K562 (cell line): ENCODE measurements at regions not wholly inside any gene's neighbourhood (a gene's known extent, or its start where the extent isn't known, plus 50 kb on each side); places are given as distances from the start of the nearest gene placed in this dataset.

Source experiments
- ATAC-seq: fragments of 200-7000 bp; cut with Tn5 transposase; 3 replicates; pipeline ENCODE4 v1.9.1; 2020; ENCODE audit warnings: moderate library complexity
- BruUV-seq: library from RNA; stranded (reverse); fragments of 400-500 nt; replicated peaks from 2 replicates; lab custom pipeline; 2021; lab: Mats Ljungman, UMichigan
- CTCF ChIA-PET: fragments of 300-600 bp; formaldehyde crosslinking; extraction: SDS; loops from one replicate; lab custom pipeline; 2021; ENCODE audit warnings: low intra/inter-chr PET ratio; lab: Yijun Ruan, JAX
- POLR2A ChIA-PET: fragments of 300-600, 350-650 bp; sonication (Branson Sonifier 250); formaldehyde crosslinking; extraction: SDS; loops from one replicate; lab custom pipeline; 2021; ENCODE audit warnings: antibody characterized with exemption, inconsistent platforms; lab: Yijun Ruan, JAX
- DNase-seq, 4 experiments: peaks; one replicate each; pipeline versions ENCODE4 v3.0.0 to v3.0.0-alpha.2; 2011 to 2018; ENCODE audit warnings: low spot score in 3 of 4, mixed read lengths in 3 of 4; ENCODE audit errors: extremely low read depth in 1 of 4
- FAIRE-seq: peaks from 2 replicates; lab custom pipeline; 2011; peaks lifted over from hg19 to GRCh38; lab: Jason Lieb, UNC
- H2AFZ ChIP-seq: 2 replicates; pipeline ENCODE4 v1.6.0; 2011; ENCODE audit warnings: low read depth, low read length, control low read depth, inconsistent platforms
- H3K27ac ChIP-seq: fragments of 200-600 bp; 3 replicates; pipeline ENCODE4 v1.8.0; 2011; ENCODE audit warnings: low read depth, mild to moderate bottlenecking, control low read depth, inconsistent platforms, low read length, moderate library complexity, mixed read lengths; ENCODE audit errors: extremely low read depth
- H3K27me3 ChIP-seq, 2 experiments: fragments of 300-600 bp in 1 of 2; 2 replicates in 1 of 2; 3 replicates in 1 of 2; pipeline versions ENCODE4 v1.6.0 to v1.8.0; 2011; ENCODE audit warnings: inconsistent platforms in 2 of 2, low read length in 2 of 2, mild to moderate bottlenecking in 1 of 2, mixed read lengths in 1 of 2, moderate library complexity in 1 of 2; ENCODE audit not compliant: control insufficient read depth in 2 of 2, insufficient read depth in 2 of 2
- H3K36me3 ChIP-seq: fragments of 300-600 bp; 3 replicates; pipeline ENCODE4 v1.8.0; 2011; ENCODE audit warnings: mild to moderate bottlenecking, low read length, inconsistent platforms; ENCODE audit not compliant: control insufficient read depth, insufficient read depth
- H3K4me1 ChIP-seq, 2 experiments: fragments of 200-600 bp in 1 of 2; replicated peaks in 1 of 2; 2 replicates in 1 of 2; 3 replicates in 1 of 2; pipeline versions ENCODE4 v1.5.1 to v1.8.0; 2011; ENCODE audit warnings: inconsistent platforms in 2 of 2, low read length in 2 of 2, mild to moderate bottlenecking in 1 of 2, mixed read lengths in 1 of 2, moderate library complexity in 1 of 2; ENCODE audit not compliant: control insufficient read depth in 2 of 2, insufficient read depth in 2 of 2
- H3K4me2 ChIP-seq: 2 replicates; pipeline ENCODE4 v1.6.1; 2011; ENCODE audit warnings: low read length, control low read depth, inconsistent platforms, mixed read lengths; ENCODE audit not compliant: insufficient read depth
- H3K4me3 ChIP-seq: fragments of 200-600 bp; sonication (generic), shearing (Covaris generic); 2 replicates; pipeline ENCODE4 v1.5.1; 2016; ENCODE audit warnings: control low read depth, inconsistent platforms
- H3K79me2 ChIP-seq: fragments of 200-600 bp; 3 replicates; pipeline ENCODE4 v1.8.0; 2011; ENCODE audit warnings: low read length, inconsistent platforms; ENCODE audit not compliant: control insufficient read depth, insufficient read depth
- H3K9ac ChIP-seq, 2 experiments: 2 replicates each; pipeline versions ENCODE4 v1.6.0 to v1.6.1; 2011; ENCODE audit warnings: low read depth in 2 of 2, low read length in 2 of 2, control low read depth in 1 of 2, inconsistent platforms in 1 of 2, mild to moderate bottlenecking in 1 of 2, mixed read lengths in 1 of 2; ENCODE audit not compliant: insufficient read depth in 1 of 2
- H3K9me1 ChIP-seq: one replicate; pipeline ENCODE4 v1.6.0; 2011; ENCODE audit warnings: inconsistent platforms, mild to moderate bottlenecking, low read length, moderate library complexity; ENCODE audit not compliant: control insufficient read depth, insufficient read depth
- H3K9me3 ChIP-seq: replicated peaks from 2 replicates; pipeline ENCODE4 v1.5.1; 2011; ENCODE audit warnings: low read depth, low read length, inconsistent platforms; ENCODE audit not compliant: control insufficient read depth, insufficient read depth
- H4K20me1 ChIP-seq: replicated peaks from 2 replicates; pipeline ENCODE4 v1.6.1; 2011; ENCODE audit warnings: low read length, inconsistent platforms, mixed read lengths; ENCODE audit not compliant: control insufficient read depth, insufficient read depth
- HEY1 ChIP-seq: fragments of 250-450 bp; sonication (Bioruptor Pico); IDR thresholded peaks from 2 replicates; pipeline ENCODE4 v1.5.0; 2020; ENCODE audit warnings: mild to moderate bottlenecking, moderate library complexity, borderline replicate concordance
- NFIC ChIP-seq: fragments of 450-650 bp; IDR thresholded peaks from 2 replicates; pipeline ENCODE4 v1.6.1; 2017; ENCODE audit warnings: mild to moderate bottlenecking, inconsistent platforms
- SP1 ChIP-seq: sonication (generic); formaldehyde crosslinking; IDR thresholded peaks from 2 replicates; pipeline ENCODE4 v1.8.1; 2022; ENCODE audit warnings: mild to moderate bottlenecking, missing genetic modification reagents
- ZNF121 ChIP-seq: sonication (generic); formaldehyde crosslinking; conservative IDR thresholded peaks from 2 replicates; pipeline ENCODE4 v1.8.0; 2022; ENCODE audit warnings: missing genetic modification reagents
- in situ Hi-C: fragments of 300-500 bp; cut with MboI; formaldehyde crosslinking; loops from 4 replicates; pipeline ENCODE4 v1.15.0; 2018; ENCODE audit warnings: inconsistent platforms, mixed read lengths
- intact Hi-C: fragments of 100-400 bp; cut with micrococcal nuclease; formaldehyde crosslinking; loops from 2 replicates; pipeline ENCODE4 v1.14.2; 2022

DNA sequence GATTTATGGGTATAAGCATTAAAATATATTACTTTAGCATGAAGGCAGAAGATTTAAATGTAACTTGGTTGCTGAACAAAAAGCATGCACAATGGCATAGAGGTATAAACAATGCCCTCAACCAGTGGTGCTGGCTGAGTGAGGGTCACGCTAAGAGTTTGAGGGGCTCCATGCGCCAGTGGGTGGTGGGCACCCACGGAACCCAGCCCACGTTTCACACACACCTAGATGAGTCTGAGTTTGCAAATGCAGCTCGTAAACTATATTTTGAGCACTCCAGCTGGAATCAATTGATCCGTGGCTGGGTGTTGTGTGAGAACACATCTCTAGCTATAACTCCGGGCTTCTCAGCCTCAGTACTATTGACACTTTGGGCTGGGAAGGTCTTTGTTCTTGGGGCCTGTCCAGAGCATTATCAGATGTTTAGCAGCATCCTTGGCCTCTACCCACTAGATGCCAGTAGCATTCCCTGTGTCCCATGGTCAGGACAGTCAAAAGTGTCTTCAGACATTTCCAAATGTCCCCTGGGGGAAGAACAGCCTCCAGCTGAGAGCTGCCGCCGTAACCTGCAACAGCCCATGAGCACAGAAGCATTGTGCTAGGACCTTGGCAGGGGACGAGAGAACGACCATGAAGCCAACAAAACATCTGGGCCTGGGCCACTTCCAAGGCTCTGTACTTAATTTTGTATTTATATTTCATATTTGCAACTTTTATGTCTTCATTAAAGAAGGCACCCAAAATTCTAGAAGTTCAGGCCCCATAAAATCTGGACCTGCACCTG, 108.1 kb upstream of the SOX1 start (continued):
- TF ChIP-seq HEY1 (CRISPR knock-in tag): no peak
- TF ChIP-seq SP1 (CRISPR knock-in tag): no peak

DNA sequence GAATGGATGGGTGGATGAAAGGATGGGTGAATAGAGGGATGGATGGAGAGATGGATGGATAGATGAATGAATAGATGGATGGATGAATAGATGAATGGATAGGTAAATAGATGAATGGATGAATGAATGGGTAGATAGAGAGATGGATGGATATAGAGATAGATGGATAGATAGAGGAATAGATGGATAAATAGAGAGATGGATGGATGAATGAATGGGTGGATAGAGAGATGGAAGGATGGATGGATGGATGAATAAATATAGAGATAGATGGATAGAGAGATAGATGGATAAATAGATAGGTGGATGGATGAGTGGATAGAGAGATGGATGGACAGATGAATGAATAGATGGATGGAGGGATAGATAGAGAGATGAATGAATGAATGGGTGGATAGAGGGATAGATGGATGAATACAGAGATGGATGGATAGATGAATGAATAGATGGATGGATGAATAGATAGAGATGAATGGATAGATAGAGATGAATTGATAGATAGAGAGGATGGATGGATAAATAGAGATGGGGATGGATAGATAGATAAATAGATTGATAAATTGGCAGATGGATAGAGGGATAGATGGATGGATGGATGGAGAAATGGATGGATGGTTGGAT, 106.7 kb upstream of the SOX1 start:
- H3K9ac ChIP-seq: no peak overlapping the region
- intact Hi-C loops (no loop called here), in situ Hi-C loops (no loop called here)
- CTCF ChIA-PET: no interaction called here
- DNase-seq (no peak), ATAC-seq (no peak), FAIRE-seq (no peak)
- no peaks in the 10 kb centered on the region for H3K9me1 ChIP-seq
- H3K9me3 ChIP-seq: no peaks in the 10 kb centered on the region
- no TSS peak for BruUV-seq
- POLR2A ChIA-PET: no interaction called here
- no peak for TF ChIP-seq NFIC
- no peak for TF ChIP-seq ZNF121 (CRISPR knock-in tag)
- no peaks in the 10 kb centered on the region for H3K79me2 ChIP-seq
- no peak overlapping the region for H2AFZ ChIP-seq
- no peak overlapping the region for H3K27ac ChIP-seq
- H3K4me2 ChIP-seq: no peak overlapping the region
- peaks cover 0 to 36% of the 10 kb centered on the region in 2 experiments; a peak in 4 of 5 replicates for H3K27me3 ChIP-seq
- H4K20me1 ChIP-seq: no peaks in the 10 kb centered on the region
- no peaks in the 10 kb centered on the region for H3K4me1 ChIP-seq
- no peak overlapping the region for H3K4me3 ChIP-seq
- H3K36me3 ChIP-seq: no peaks in the 10 kb centered on the region
